ENCODE measurements at regions not wholly inside any gene's neighbourhood (a gene's known extent, or its start where the extent isn't known, plus 50 kb on each side); places are given as distances from the start of the nearest gene placed in this dataset.
A peak's percentile ranks its signal among the peaks of the same experiment; 100 is the strongest.
"Not testable (repeated sequence)": the region's sequence is repeated elsewhere in the genome, so short reads cannot be mapped to it uniquely, and the experiment has no call there.

- no peak for DNase-seq (ENCODE audit: low spot score)
Observed at GRCh38 chr10:120111628-120112027, 219.1 kb downstream of the SEC23IP start.

DNA sequence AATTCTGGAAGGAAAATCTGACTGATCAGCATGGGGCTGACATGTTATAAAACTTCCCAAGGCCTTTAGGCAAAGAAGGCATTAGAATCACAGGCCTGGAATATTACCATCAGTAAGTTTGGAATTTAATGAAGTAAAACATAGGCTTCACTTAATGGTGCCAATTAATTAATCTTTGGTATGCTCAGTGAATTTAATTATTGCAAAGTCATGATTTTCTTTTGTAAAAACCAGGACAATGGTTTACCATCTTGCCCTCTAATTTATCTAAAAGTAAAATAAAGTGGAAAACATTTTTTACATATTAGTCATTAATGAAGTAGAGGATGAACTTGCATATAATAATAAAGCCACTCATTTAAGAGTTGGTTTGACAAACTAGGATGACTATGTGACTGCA lies 220.3 kb downstream of the SEC23IP start:
- DNase-seq (ENCODE audit: low spot score), result no peak

GRCh38 chr10:120115959-120116358 lies 223.4 kb downstream of the SEC23IP start:
- no peak for DNase-seq (ENCODE audit: low spot score)

- DNase-seq (ENCODE audit: low spot score), result no peak
Observed at GRCh38 chr10:120121768-120122167, 229.2 kb downstream of the SEC23IP start.

GRCh38 chr10:120131183-120131582 lies 238.7 kb downstream of the SEC23IP start:
- DNase-seq (ENCODE audit: low spot score), result peak; percentile 8

DNA sequence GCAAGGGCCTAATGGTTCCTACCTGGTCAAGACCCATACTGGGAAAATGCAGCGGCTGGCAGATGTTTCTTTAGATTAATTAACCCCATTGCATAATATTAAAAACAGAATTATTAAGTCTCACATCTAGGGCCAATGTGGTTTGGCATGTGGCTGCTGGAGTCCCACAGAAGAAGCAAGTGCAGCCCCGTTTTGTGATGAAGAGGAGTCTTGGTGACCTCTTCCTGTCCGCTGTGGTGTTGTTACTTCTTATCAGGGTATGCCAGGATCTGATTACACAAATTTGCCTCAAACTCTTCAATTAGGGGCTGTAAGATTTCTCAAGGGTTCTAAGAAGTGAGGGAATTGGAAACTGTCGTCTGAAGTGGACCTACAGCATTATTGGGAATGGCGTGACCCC lies 240.3 kb downstream of the SEC23IP start:
- DNase-seq (ENCODE audit: low spot score), result no peak

DNA sequence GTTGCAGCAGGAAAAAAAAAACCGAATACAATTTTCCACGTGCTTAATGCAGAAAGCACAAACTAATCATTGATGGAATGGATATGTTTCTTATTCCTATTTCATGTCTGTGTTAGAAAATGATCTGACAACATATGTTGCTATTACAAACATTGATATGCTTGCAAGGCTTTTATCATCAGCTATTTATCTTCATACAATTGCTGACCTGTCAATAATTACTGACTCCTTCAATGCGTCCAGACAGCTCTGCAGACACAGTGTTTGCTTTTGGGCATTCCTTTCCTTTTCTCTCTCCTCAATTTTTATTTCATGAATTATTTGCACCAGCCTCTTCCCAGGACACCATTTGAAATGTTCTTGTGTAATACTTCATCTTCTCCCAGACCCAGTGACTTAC lies 246.2 kb downstream of the SEC23IP start:
- no peak for DNase-seq (ENCODE audit: low spot score)

GRCh38 chr10:120145107-120145506 lies 252.6 kb downstream of the SEC23IP start:
- no peak for DNase-seq (ENCODE audit: low spot score)

DNA sequence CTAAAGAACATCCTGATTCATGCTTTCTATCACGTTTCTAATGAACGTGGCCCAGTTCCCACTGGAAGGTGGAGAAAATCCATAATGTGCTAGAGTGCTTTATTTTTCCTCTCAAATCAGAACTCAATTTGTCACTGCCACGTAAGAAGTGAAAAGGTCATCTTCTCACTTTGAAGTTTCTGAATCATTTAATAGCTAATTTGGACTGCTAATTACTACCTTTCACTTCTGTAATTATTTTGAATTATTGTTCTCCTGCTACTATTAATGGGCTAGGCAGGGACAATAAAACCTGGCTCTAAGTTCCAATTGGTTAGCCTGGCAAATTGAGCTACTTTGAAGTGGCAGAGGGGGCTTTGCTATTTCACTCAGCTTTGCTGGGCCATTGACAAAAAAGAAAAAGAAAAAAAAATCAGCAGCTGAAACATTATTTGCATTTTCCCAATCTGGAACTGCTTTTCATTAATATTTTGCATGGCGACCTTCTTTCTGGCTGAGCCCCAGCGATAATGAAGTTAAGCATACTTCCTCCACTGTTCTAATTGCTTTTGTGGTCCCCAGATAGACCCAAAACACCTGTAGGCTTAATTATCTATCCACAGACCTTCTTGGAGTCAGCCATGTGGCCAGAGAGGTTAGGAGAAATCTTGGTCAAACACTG lies 264.2 kb downstream of the SEC23IP start:
- DNase-seq (ENCODE audit: low spot score), result no peak

- DNase-seq (ENCODE audit: low spot score), result no peak
Observed at GRCh38 chr10:120161111-120161510, 268.6 kb downstream of the SEC23IP start.

- no peak for DNase-seq (ENCODE audit: low spot score)
Observed at GRCh38 chr10:120162471-120162870, 269.9 kb downstream of the SEC23IP start.

DNA sequence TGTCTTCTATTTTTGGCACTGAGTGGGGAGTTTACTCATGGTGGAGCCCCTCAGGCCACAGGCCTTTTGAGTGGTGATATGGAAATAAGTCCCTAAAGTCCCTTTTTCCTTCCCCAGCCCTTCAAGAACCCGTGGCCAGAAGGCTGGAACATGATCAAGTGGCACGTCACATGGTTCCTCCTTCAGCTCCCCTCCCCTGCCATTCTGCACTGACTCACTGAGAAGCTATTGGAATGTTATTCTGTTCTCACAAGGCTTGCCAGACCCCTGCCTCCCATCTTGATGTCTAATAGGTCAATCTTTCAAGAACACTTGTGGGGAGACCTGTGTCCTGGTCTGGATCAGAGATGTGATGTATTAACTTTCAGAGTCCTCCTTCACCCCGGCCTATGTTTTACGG lies 279.8 kb downstream of the SEC23IP start:
- no peak for DNase-seq (ENCODE audit: low spot score)

DNA sequence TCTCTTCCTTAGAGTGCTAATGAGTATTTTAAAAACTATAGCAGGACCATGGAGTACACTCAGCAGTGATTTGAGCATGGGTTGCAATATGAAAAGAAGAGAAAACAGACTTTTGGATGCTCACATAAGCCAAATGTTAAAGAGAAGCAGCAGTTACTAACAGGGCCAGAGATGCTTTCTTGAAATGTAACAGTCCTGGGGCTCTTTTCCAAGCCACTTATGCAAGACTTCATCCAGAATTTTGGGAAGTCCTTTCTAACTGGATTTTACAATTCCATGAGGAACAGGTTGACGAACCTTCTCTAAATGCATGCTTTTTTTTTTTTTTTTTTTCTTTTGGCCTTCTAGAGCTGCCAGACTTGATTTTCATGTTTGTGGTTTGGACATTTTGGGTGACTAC lies 282.0 kb downstream of the SEC23IP start:
- no peak for DNase-seq (ENCODE audit: low spot score)

GRCh38 chr10:120177330-120177729 lies 279.7 kb upstream of the PLPP4 start:
- DNase-seq (ENCODE audit: low spot score), result no peak

- DNase-seq (ENCODE audit: low spot score), result no peak
Observed at GRCh38 chr10:120180160-120180559, 276.9 kb upstream of the PLPP4 start.

- no peak for DNase-seq (ENCODE audit: low spot score)
Observed at GRCh38 chr10:120181154-120181553, 275.9 kb upstream of the PLPP4 start.

- no peak for DNase-seq (ENCODE audit: low spot score)
Observed at GRCh38 chr10:120182431-120182830, 274.6 kb upstream of the PLPP4 start.

GRCh38 chr10:120183546-120183945 lies 273.5 kb upstream of the PLPP4 start:
- DNase-seq (ENCODE audit: low spot score), result no peak

DNA sequence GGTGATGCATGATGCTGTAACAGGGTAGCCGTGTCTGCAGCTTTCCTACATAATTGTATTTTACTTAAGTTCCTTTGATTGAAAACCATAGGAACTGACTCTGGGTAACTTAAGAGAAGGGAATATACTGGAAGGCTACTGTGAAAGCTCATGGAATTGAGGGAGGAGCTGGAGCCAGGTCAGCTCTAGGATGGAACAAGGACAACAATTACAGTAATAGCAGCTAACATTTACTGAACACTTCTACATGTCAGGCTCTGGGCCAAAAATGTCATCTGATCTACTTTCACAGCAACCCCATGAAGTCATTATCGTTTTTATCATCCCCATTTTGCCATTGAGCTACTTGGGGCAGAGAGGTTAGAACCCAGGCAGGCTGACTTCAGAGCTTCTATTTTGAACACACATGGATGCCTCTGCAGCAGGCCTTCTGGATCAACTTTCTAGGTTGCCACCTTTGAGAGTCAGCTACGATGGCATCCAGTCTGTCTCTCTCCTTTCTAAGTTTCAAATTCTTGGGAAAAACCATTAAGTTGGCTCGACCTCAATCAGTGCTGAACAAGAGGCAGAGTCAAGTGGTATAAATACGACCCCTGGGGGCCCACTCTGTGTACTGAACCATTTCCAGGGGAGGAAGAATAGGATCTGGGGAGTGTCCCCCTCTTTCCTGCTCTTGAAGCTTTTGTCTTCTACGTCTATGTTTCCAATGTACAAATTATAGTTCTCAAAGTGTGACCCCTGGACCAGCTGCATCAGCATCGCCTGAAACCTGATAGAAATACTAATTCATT lies 272.3 kb upstream of the PLPP4 start:
- DNase-seq (ENCODE audit: low spot score), result no peak

DNA sequence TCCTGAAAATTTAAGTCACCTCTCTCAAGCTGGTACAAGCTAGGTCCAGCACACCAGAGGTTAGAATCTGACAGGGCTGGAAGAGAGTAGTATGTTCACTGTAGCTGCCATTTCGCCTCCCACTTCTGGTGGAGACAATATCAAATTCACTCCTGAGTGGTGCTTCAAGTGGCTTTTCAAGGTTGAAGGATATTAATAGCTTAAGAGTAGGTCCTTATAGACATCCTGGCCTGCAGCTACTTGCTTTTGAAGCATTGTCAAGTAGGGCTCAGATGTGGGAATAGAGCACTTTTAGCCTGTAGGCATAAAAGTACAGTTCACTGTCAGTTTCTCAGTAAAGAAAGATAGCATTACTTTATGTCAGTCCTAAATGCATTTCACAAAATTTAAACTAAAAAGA lies 270.5 kb upstream of the PLPP4 start:
- DNase-seq (ENCODE audit: low spot score), result no peak

DNA sequence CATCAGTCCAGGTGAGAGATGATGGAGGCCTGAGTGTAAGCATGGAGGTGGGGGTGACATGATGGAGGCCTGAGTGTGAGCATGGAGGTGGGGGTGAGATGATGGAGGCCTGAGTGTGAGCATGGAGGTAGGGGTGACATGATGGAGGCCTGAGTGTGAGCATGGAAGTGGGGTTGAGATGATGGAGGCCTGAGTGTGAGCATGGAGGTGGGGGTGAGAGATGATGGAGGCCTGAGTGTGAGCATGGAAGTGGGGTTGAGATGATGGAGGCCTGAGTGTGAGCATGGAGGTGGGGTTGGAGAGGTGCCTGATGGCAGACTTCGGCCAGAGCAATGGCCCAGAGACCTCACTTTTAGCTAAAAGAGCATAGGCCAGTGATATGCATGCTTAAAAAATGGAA lies 269.9 kb upstream of the PLPP4 start:
- DNase-seq (ENCODE audit: low spot score), result not testable (repeated sequence)

GRCh38 chr10:120188950-120189349 lies 268.1 kb upstream of the PLPP4 start:
- DNase-seq (ENCODE audit: low spot score), result no peak

- no peak for DNase-seq (ENCODE audit: low spot score)
Observed at GRCh38 chr10:120195984-120196712, 260.9 kb upstream of the PLPP4 start.
